ENCODE measurements at regions not wholly inside any gene's neighbourhood (a gene's known extent, or its start where the extent isn't known, plus 50 kb on each side); places are given as distances from the start of the nearest gene placed in this dataset.

DNA sequence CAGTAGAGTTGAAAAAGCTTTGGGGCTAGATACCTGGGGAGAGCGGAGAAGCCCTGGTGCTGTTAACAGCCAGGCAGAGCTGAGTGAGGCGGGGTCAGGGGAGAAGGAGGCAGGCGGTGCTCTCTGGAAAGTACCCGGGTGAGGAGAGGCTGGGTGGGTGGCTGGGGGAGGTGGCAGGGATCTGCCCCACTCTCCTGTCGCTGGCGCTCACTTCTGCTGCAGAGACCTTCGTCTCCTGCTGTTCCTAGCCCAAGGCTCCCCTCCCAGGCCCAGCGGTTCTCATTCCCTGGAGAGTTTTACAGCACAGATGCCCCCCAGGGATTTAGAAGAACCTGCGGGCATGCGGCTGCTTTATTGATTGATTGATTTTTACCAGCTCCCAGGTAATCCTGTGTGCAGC, 302.8 kb downstream of the IRF8 start:
- TF ChIP-seq, protein P1, sequence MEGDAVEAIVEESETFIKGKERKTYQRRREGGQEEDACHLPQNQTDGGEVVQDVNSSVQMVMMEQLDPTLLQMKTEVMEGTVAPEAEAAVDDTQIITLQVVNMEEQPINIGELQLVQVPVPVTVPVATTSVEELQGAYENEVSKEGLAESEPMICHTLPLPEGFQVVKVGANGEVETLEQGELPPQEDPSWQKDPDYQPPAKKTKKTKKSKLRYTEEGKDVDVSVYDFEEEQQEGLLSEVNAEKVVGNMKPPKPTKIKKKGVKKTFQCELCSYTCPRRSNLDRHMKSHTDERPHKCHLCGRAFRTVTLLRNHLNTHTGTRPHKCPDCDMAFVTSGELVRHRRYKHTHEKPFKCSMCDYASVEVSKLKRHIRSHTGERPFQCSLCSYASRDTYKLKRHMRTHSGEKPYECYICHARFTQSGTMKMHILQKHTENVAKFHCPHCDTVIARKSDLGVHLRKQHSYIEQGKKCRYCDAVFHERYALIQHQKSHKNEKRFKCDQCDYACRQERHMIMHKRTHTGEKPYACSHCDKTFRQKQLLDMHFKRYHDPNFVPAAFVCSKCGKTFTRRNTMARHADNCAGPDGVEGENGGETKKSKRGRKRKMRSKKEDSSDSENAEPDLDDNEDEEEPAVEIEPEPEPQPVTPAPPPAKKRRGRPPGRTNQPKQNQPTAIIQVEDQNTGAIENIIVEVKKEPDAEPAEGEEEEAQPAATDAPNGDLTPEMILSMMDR (IDR thresholded peaks at IDR 0.05) = no peak
- no peak for TF ChIP-seq EP300 (IDR thresholded peaks at IDR 0.05)
